ENCODE measurements at regions not wholly inside any gene's neighbourhood (a gene's known extent, or its start where the extent isn't known, plus 50 kb on each side); places are given as distances from the start of the nearest gene placed in this dataset.

DNA sequence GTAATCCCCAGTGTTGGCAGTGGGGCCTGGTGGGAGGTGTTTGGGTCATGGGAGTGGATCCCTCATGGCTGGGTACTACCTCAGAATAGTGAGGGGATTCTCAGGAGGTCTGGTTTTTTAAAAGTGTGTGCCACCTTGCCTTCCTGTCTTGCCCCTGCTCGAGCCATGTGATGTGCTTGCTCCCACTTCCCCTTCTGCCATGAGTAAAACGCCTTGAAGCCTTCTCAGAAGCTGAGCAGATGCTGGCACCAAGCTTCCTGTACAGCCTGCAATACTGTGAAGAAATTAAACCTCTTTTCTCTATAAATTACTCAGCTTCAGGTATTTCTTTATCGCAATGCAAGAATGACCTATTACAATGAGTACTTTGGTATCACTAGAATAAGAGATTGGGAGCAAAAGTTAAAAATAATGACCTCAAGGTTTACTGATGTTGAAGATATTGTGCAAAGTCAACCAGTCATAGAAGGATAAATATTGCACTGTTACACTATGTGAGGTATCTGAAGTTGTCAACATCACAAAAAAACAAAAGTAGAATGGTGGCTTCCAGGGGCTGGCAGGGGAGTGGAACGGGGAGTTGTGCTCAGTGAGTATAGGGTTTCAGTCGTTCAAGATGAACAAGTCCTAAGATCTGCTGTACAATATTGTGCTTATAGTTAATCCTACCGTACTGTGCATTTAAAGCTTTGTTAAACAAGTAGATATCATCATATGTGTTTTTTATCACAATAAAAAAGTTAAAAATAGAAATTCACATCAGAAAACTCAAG lies 938.3 kb upstream of the CNTNAP5 start:
- no peak for DNase-seq (ENCODE audit: extremely low spot score)
- POLR2A ChIA-PET, result no interaction called here
- TF ChIP-seq, protein P1, sequence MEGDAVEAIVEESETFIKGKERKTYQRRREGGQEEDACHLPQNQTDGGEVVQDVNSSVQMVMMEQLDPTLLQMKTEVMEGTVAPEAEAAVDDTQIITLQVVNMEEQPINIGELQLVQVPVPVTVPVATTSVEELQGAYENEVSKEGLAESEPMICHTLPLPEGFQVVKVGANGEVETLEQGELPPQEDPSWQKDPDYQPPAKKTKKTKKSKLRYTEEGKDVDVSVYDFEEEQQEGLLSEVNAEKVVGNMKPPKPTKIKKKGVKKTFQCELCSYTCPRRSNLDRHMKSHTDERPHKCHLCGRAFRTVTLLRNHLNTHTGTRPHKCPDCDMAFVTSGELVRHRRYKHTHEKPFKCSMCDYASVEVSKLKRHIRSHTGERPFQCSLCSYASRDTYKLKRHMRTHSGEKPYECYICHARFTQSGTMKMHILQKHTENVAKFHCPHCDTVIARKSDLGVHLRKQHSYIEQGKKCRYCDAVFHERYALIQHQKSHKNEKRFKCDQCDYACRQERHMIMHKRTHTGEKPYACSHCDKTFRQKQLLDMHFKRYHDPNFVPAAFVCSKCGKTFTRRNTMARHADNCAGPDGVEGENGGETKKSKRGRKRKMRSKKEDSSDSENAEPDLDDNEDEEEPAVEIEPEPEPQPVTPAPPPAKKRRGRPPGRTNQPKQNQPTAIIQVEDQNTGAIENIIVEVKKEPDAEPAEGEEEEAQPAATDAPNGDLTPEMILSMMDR (IDR thresholded peaks at IDR 0.05; ENCODE audit: control extremely low read depth, extremely low read depth, low read depth, missing control alignments), result no peak
- CTCF ChIA-PET, result no interaction called here

DNA sequence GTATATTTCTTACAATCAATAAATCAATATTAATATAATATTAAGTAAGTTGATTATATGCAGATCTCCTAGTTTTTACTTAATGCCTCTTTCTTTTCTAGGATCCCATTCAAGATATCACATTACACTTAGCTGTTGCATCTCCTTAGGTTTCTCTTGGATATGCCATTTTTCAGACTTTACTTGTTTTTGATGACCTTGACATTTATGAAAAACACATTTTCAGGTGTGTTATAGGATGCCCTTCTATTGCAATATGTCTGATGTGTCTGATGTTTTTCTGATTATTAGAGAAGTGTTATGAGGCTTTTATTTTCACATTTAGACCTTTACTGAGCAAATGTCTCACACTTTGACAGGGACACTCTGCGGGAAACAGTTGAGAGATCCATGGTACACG lies 933.6 kb upstream of the CNTNAP5 start:
- TF ChIP-seq, protein P1 (IDR thresholded peaks at IDR 0.05; ENCODE audit: control extremely low read depth, extremely low read depth, low read depth, missing control alignments), result no peak
- ChIA-PET CTCF (no interaction called here), POLR2A (no interaction called here)
- no peak for DNase-seq (ENCODE audit: extremely low spot score)

DNA sequence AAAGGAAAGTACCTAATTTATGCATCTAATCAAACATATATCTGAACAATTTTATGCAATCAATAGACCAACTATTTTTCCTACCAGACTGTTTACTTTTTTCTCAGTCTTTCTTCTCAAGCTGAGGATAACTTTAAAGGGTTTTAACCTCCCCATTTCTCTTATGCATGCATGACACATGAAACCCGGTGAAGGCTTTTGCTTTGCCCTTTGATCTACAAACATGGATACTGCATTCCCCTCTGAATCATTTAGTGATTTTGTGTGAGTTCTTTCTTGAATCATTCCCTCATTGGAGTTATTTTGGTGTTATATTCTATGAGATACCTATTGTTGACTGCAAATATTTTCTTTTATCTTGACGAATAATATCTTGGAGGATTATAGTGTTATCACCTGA lies 931.9 kb upstream of the CNTNAP5 start:
- ChIA-PET POLR2A (no interaction called here), CTCF (no interaction called here)
- TF ChIP-seq, protein P1 (IDR thresholded peaks at IDR 0.05; ENCODE audit: control extremely low read depth, extremely low read depth, low read depth, missing control alignments), result no peak
- no peak for DNase-seq (ENCODE audit: extremely low spot score)

DNA sequence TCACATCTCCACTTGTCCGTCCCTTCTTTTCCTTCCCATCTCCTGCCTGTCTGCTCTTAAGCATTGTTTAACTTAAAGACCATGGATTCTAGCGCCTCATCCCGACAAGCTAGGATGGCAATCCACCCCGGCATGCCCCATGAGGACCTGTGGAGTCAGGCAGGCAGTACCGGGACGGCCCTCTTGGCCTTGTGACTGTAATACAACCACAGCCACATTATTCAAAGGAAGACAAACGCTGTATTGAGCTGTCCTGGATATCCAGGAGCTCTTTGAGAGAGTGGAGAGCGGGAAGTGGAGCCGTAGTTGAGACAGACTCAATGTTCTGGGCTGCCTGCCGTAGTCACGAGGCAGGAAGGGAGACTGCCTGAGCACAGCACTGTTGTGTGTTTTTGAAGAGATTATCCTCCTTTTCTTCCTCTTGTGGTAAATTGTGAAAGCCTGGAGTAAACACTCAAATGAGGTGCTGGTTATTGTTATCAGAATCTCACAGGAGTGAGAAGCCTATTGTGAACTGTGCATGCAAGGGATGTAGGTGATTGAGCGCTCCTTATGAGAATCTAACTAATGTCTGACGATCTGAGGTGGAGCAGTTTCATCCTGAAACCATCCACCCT lies 929.8 kb upstream of the CNTNAP5 start:
- POLR2A ChIA-PET, result no interaction called here

DNA sequence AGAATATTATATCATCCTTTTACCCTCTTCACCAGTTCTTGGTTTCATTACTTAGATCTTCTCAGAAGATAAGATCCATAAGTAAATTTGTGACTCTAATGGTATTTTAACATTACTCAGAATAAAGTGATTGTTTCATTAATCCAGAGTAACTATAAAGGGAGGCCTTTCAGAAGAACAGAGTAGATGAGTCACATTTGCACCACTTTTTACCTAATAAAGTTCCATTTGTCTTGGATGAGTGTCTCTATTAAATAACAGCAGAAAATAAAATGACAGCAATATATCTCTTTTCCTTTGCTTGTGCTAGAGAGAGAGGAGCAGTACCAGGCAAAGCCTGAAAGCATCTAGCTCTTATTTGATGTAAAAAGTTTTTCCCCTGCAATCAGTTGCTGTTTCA lies 926.5 kb upstream of the CNTNAP5 start:
- no peak for DNase-seq (ENCODE audit: extremely low spot score)
- TF ChIP-seq, protein P1 (IDR thresholded peaks at IDR 0.05; ENCODE audit: control extremely low read depth, extremely low read depth, low read depth, missing control alignments), result no peak
- ChIA-PET POLR2A (no interaction called here), CTCF (interaction anchor here (0.8 kb wide), 1 partner anchor 9 kb away, joined by 3 read pairs; no protein-coding TSS in a partner anchor)

More for the DNA sequence above, 929.8 kb upstream of the CNTNAP5 start:
- no peak for DNase-seq (ENCODE audit: extremely low spot score)
- CTCF ChIA-PET, result no interaction called here
- TF ChIP-seq, protein P1 (IDR thresholded peaks at IDR 0.05; ENCODE audit: control extremely low read depth, extremely low read depth, low read depth, missing control alignments), result no peak

DNA sequence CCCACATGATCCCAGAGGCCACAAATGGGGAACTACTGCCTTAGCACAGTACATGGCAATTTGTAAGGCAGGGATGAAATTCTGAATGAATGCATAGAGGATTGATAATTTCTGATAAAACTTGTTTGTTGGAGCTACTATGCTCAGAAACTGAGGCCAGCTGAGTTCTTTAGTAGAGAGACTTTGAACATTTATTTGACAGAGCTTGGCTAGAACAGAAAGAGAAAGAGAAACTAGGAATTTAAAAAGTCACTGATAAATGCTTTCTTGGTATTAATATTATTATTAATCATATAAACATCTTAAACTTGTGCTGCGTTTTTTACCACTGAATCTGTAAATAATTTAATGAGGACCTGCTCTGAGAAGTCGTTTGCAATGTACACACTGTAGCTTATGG lies 923.7 kb upstream of the CNTNAP5 start:
- CTCF ChIA-PET, result no interaction called here
- POLR2A ChIA-PET, result no interaction called here
- TF ChIP-seq, protein P1 (IDR thresholded peaks at IDR 0.05; ENCODE audit: control extremely low read depth, extremely low read depth, low read depth, missing control alignments), result no peak
- DNase-seq (ENCODE audit: extremely low spot score), result no peak

Measured in GM10248 (cell line).